Right lobe of liver (tissue), 4 donors: ENCODE measurements at regions not wholly inside any gene's neighbourhood (a gene's known extent, or its start where the extent isn't known, plus 50 kb on each side); places are given as distances from the start of the nearest gene placed in this dataset.

ENCODE experiments used
- POLR2A ChIP-seq: fragments of 450-650 bp; IDR thresholded peaks from one replicate; pipeline ENCODE4 v1.6.1; 2017; ENCODE audit warnings: antibody characterized with exemption, mild to moderate bottlenecking
- TF ChIP-seq, protein P1 (sequence below), 4 donors: fragments of 200-600 bp in 3 of 4; fragments of 450-650 bp in 1 of 4; IDR thresholded peaks; one replicate each; pipeline versions ENCODE4 v1.5.1 to v1.8.0; 2016 to 2022; ENCODE audit warnings: antibody characterized with exemption in 4 of 4, mild to moderate bottlenecking in 2 of 4
- donor health status: DM: no; HTN: no; CAD: no.
- donor health status: DM: no; HTN: no; CAD: no.
- donor health status: DM: no; HTN: yes; CAD: no.

DNA sequence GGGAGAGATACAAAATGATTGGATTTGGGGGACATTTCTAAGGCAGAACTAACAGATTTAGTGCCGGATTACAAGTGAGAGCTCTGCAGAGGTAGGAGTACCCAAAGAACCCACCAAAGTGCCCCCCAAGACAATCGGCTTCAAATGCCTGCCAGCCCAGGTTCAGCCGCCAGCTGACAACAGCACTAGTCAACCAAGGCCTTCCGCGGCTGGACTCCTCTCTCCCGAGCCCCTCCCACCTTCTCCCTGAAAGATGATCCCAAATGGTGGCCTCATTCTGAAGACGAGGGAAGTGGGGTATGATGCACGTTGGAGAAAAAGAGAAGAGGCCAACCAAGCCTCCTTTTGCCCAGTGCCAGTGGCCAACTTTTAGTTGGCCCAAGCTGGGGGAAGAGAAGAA, 210.4 kb upstream of the SLC30A5 start:
- TF ChIP-seq, protein P1, sequence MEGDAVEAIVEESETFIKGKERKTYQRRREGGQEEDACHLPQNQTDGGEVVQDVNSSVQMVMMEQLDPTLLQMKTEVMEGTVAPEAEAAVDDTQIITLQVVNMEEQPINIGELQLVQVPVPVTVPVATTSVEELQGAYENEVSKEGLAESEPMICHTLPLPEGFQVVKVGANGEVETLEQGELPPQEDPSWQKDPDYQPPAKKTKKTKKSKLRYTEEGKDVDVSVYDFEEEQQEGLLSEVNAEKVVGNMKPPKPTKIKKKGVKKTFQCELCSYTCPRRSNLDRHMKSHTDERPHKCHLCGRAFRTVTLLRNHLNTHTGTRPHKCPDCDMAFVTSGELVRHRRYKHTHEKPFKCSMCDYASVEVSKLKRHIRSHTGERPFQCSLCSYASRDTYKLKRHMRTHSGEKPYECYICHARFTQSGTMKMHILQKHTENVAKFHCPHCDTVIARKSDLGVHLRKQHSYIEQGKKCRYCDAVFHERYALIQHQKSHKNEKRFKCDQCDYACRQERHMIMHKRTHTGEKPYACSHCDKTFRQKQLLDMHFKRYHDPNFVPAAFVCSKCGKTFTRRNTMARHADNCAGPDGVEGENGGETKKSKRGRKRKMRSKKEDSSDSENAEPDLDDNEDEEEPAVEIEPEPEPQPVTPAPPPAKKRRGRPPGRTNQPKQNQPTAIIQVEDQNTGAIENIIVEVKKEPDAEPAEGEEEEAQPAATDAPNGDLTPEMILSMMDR (IDR thresholded peaks at IDR 0.05): no peak
- no peak for TF ChIP-seq POLR2A
